Esophagus muscularis mucosa (tissue), 3 donors: ENCODE measurements at regions not wholly inside any gene's neighbourhood (a gene's known extent, or its start where the extent isn't known, plus 50 kb on each side); places are given as distances from the start of the nearest gene placed in this dataset.

ENCODE experiments used
- POLR2AphosphoS5 ChIP-seq, 2 donors: sonication (generic); formaldehyde crosslinking; IDR thresholded peaks; one replicate each; pipeline ENCODE4 v1.6.1; 2017; ENCODE audit warnings: antibody characterized with exemption in 2 of 2
- TF ChIP-seq, protein P1 (sequence below), 3 experiments: fragments of 200-600 bp in 2 of 3; fragments of 450-650 bp in 1 of 3; sonication (generic) in 2 of 3; IDR thresholded peaks; one replicate each; pipeline ENCODE4 v1.5.1; 2017 to 2019; ENCODE audit warnings: antibody characterized with exemption in 3 of 3, mild to moderate bottlenecking in 2 of 3, moderate library complexity in 1 of 3

DNA sequence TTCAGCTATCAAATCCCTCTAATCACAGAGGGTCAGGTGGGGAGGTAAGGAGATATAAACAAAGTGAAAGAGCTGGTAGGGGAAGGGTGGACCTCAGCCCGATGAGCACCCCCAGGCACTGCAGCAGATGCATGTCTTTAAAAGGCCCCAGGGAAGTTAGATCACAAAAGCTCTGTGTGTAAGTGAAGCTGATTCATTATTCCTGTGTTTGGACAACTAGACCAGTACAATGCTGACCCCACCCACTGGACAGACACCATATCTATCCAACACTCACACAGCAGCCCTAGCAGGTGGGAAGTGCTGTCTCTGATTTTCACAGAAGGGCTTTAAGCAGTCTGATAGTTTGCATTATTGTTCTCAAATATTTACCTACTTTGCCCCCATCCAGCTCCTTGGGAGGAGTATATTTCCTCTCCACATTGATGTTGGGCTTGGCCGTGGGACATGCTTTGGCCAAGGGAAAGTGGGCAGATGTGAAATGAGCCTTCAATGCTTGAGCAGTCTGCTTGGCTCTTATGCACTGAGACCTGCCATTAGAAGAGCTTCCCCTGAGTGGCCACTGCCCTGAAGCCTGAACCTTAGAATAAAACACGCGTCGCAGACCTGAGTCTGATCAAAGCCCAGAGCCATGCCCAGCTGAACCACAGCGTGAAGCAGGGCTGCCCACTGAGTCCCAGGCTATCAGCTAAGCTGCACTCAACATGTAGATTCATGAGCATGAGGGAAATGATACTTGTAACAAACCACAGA is 111.4 kb downstream of the COPS8 start:
- TF ChIP-seq POLR2AphosphoS5 (IDR thresholded peaks at IDR 0.05), result no peak
- TF ChIP-seq, protein P1, sequence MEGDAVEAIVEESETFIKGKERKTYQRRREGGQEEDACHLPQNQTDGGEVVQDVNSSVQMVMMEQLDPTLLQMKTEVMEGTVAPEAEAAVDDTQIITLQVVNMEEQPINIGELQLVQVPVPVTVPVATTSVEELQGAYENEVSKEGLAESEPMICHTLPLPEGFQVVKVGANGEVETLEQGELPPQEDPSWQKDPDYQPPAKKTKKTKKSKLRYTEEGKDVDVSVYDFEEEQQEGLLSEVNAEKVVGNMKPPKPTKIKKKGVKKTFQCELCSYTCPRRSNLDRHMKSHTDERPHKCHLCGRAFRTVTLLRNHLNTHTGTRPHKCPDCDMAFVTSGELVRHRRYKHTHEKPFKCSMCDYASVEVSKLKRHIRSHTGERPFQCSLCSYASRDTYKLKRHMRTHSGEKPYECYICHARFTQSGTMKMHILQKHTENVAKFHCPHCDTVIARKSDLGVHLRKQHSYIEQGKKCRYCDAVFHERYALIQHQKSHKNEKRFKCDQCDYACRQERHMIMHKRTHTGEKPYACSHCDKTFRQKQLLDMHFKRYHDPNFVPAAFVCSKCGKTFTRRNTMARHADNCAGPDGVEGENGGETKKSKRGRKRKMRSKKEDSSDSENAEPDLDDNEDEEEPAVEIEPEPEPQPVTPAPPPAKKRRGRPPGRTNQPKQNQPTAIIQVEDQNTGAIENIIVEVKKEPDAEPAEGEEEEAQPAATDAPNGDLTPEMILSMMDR (IDR thresholded peaks at IDR 0.05), result no peak
